GM12878 (cell line): ENCODE measurements at regions not wholly inside any gene's neighbourhood (a gene's known extent, or its start where the extent isn't known, plus 50 kb on each side); places are given as distances from the start of the nearest gene placed in this dataset.

Experiments
- BRCA1 ChIP-seq: IDR thresholded peaks from 2 replicates; pipeline ENCODE4 v1.6.1; 2011; ENCODE audit warnings: low read depth, low read length, improper control_type of control experiment
- CBX5 ChIP-seq: sonication (generic); IDR thresholded peaks from 2 replicates; pipeline ENCODE4 v1.6.1; 2016; ENCODE audit warnings: low read depth, moderate library complexity, mild to moderate bottlenecking, inconsistent platforms
- CREB1 ChIP-seq: IDR thresholded peaks from 2 replicates; pipeline ENCODE4 v1.6.1; 2012; ENCODE audit warnings: low read depth, mild to moderate bottlenecking, inconsistent platforms
- IRF4 ChIP-seq: IDR thresholded peaks from 2 replicates; pipeline ENCODE4 v1.6.1; 2011; ENCODE audit warnings: low read depth, low read length
- KLF5 ChIP-seq: fragments of 450-650 bp; IDR thresholded peaks from 2 replicates; pipeline ENCODE4 v1.6.1; 2014; ENCODE audit warnings: mild to moderate bottlenecking; ENCODE audit not compliant: partially characterized antibody
- MYC ChIP-seq: IDR thresholded peaks from 2 replicates; pipeline ENCODE4 v1.6.1; 2011; ENCODE audit warnings: mild to moderate bottlenecking, low read length, moderate library complexity, inconsistent platforms; ENCODE audit not compliant: insufficient read depth, insufficient replicate concordance, insufficient read length, severe bottlenecking
- NFIC ChIP-seq: IDR thresholded peaks from 2 replicates; pipeline ENCODE4 v1.6.1; 2012; ENCODE audit warnings: low read depth, mild to moderate bottlenecking, inconsistent platforms, low read length, moderate library complexity
- PAX5 ChIP-seq: IDR thresholded peaks from 2 replicates; pipeline ENCODE4 v1.6.1; 2011; ENCODE audit warnings: low read depth, low read length, borderline replicate concordance
- RCOR1 ChIP-seq: conservative IDR thresholded peaks from 2 replicates; pipeline ENCODE4 v1.6.1; 2012; ENCODE audit warnings: low read depth, low read length, improper control_type of control experiment
- SIX5 ChIP-seq: IDR thresholded peaks from 2 replicates; pipeline ENCODE4 v1.6.1; 2011; ENCODE audit warnings: mild to moderate bottlenecking, low read depth, low read length, moderate library complexity; ENCODE audit not compliant: severe bottlenecking
- SMARCA5 ChIP-seq: fragments of 450-650 bp; IDR thresholded peaks from 2 replicates; pipeline ENCODE4 v1.6.1; 2017; ENCODE audit warnings: mild to moderate bottlenecking
- SUZ12 ChIP-seq: fragments of 200-600 bp; sonication (generic); IDR thresholded peaks from one replicate; pipeline ENCODE4 v1.6.1; 2018; ENCODE audit warnings: antibody characterized with exemption, mild to moderate bottlenecking; ENCODE audit not compliant: unreplicated experiment
- TCF7 ChIP-seq: IDR thresholded peaks from 2 replicates; pipeline ENCODE4 v1.6.1; 2014; ENCODE audit warnings: antibody characterized with exemption, borderline replicate concordance
- TF ChIP-seq, protein P1 (sequence below): fragments of 450-650 bp; IDR thresholded peaks from 2 replicates; pipeline ENCODE4 v1.6.1; 2018; ENCODE audit warnings: mild to moderate bottlenecking, low read depth, moderate library complexity; ENCODE audit not compliant: partially characterized antibody
- TF ChIP-seq, protein P2 (sequence below): fragments of 450-650 bp; IDR thresholded peaks from 2 replicates; pipeline ENCODE4 v1.6.1; 2017; ENCODE audit warnings: low read depth, mild to moderate bottlenecking, moderate library complexity
- TF ChIP-seq, protein P3 (sequence below): fragments of 450-650 bp; IDR thresholded peaks from 2 replicates; pipeline ENCODE4 v1.6.1; 2016; ENCODE audit warnings: mild to moderate bottlenecking
- TF ChIP-seq, protein P4 (sequence below), 3 experiments: IDR thresholded peaks in 2 of 3; conservative IDR thresholded peaks in 1 of 3; 2 replicates each; pipeline ENCODE4 v1.5.1; 2011; ENCODE audit warnings: low read depth in 3 of 3, low read length in 3 of 3, mild to moderate bottlenecking in 3 of 3, control low read depth in 2 of 3, moderate library complexity in 2 of 3, inconsistent platforms in 1 of 3, mixed read lengths in 1 of 3; ENCODE audit not compliant: control insufficient read depth in 2 of 3, insufficient read depth in 1 of 3; ENCODE audit errors: extremely low read depth in 1 of 3
- TF ChIP-seq, protein P5 (sequence below): fragments of 450-650 bp; IDR thresholded peaks from 2 replicates; pipeline ENCODE4 v1.6.1; 2017; ENCODE audit warnings: mild to moderate bottlenecking, moderate library complexity

DNA sequence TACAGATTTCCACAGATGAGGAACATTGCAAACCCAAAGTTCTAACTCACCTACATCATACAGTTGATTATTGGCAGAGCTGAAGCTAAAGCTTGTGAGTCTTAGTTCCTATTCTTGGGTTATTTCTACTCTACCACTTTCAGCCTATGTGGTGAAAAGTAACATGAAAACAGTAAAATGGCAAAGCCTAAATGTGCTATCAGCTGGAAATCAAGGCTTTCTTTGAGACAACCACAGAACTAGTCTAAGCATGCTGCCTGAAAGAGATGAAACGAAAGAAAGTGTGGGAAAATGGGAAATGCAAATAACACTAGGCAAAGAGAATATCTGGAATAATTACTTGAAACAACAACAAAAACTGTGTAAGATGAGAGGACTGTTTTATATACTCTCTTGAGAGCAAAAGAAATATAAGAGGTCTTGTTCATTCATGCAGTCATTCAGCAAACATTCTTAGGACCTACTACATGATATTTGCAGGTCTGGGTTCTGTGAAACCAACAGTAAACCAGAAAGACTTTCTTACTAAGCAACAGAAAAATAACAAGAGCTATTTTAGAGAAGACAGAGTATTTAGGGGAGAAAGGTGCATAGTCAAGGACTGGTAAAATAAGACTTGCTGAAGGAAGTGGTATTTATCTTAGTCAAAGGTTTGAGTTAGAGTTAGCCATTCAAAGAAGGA, 437.1 kb downstream of the HTR7 start (continued):
- TF ChIP-seq TCF7 = no peak
- TF ChIP-seq, protein P1, sequence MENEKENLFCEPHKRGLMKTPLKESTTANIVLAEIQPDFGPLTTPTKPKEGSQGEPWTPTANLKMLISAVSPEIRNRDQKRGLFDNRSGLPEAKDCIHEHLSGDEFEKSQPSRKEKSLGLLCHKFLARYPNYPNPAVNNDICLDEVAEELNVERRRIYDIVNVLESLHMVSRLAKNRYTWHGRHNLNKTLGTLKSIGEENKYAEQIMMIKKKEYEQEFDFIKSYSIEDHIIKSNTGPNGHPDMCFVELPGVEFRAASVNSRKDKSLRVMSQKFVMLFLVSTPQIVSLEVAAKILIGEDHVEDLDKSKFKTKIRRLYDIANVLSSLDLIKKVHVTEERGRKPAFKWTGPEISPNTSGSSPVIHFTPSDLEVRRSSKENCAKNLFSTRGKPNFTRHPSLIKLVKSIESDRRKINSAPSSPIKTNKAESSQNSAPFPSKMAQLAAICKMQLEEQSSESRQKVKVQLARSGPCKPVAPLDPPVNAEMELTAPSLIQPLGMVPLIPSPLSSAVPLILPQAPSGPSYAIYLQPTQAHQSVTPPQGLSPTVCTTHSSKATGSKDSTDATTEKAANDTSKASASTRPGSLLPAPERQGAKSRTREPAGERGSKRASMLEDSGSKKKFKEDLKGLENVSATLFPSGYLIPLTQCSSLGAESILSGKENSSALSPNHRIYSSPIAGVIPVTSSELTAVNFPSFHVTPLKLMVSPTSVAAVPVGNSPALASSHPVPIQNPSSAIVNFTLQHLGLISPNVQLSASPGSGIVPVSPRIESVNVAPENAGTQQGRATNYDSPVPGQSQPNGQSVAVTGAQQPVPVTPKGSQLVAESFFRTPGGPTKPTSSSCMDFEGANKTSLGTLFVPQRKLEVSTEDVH = no peak
- TF ChIP-seq BRCA1 = no peak
- no peak for TF ChIP-seq MYC
- no peak for TF ChIP-seq SIX5
- TF ChIP-seq, protein P2, sequence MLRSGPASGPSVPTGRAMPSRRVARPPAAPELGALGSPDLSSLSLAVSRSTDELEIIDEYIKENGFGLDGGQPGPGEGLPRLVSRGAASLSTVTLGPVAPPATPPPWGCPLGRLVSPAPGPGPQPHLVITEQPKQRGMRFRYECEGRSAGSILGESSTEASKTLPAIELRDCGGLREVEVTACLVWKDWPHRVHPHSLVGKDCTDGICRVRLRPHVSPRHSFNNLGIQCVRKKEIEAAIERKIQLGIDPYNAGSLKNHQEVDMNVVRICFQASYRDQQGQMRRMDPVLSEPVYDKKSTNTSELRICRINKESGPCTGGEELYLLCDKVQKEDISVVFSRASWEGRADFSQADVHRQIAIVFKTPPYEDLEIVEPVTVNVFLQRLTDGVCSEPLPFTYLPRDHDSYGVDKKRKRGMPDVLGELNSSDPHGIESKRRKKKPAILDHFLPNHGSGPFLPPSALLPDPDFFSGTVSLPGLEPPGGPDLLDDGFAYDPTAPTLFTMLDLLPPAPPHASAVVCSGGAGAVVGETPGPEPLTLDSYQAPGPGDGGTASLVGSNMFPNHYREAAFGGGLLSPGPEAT = no peak
- peak; percentile 83; the same call in 1 of the 2 replicates for TF ChIP-seq NFIC
- TF ChIP-seq, protein P3, sequence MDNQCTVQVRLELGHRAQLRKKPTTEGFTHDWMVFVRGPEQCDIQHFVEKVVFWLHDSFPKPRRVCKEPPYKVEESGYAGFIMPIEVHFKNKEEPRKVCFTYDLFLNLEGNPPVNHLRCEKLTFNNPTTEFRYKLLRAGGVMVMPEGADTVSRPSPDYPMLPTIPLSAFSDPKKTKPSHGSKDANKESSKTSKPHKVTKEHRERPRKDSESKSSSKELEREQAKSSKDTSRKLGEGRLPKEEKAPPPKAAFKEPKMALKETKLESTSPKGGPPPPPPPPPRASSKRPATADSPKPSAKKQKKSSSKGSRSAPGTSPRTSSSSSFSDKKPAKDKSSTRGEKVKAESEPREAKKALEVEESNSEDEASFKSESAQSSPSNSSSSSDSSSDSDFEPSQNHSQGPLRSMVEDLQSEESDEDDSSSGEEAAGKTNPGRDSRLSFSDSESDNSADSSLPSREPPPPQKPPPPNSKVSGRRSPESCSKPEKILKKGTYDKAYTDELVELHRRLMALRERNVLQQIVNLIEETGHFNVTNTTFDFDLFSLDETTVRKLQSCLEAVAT = no peak
- TF ChIP-seq, protein P4, sequence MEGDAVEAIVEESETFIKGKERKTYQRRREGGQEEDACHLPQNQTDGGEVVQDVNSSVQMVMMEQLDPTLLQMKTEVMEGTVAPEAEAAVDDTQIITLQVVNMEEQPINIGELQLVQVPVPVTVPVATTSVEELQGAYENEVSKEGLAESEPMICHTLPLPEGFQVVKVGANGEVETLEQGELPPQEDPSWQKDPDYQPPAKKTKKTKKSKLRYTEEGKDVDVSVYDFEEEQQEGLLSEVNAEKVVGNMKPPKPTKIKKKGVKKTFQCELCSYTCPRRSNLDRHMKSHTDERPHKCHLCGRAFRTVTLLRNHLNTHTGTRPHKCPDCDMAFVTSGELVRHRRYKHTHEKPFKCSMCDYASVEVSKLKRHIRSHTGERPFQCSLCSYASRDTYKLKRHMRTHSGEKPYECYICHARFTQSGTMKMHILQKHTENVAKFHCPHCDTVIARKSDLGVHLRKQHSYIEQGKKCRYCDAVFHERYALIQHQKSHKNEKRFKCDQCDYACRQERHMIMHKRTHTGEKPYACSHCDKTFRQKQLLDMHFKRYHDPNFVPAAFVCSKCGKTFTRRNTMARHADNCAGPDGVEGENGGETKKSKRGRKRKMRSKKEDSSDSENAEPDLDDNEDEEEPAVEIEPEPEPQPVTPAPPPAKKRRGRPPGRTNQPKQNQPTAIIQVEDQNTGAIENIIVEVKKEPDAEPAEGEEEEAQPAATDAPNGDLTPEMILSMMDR (IDR thresholded peaks at IDR 0.05 in 2 of 3, conservative IDR thresholded peaks at IDR 0.05 in 1 of 3; ENCODE audit: control insufficient read depth in 2 of 3, extremely low read depth in 1 of 3, insufficient read depth in 1 of 3, low read depth in 3 of 3, low read length in 3 of 3) = no peak
- TF ChIP-seq CBX5 = no peak
- TF ChIP-seq PAX5 = peak; percentile 42; the same call in 1 of the 2 replicates
- no peak for TF ChIP-seq KLF5
- TF ChIP-seq, protein P5, sequence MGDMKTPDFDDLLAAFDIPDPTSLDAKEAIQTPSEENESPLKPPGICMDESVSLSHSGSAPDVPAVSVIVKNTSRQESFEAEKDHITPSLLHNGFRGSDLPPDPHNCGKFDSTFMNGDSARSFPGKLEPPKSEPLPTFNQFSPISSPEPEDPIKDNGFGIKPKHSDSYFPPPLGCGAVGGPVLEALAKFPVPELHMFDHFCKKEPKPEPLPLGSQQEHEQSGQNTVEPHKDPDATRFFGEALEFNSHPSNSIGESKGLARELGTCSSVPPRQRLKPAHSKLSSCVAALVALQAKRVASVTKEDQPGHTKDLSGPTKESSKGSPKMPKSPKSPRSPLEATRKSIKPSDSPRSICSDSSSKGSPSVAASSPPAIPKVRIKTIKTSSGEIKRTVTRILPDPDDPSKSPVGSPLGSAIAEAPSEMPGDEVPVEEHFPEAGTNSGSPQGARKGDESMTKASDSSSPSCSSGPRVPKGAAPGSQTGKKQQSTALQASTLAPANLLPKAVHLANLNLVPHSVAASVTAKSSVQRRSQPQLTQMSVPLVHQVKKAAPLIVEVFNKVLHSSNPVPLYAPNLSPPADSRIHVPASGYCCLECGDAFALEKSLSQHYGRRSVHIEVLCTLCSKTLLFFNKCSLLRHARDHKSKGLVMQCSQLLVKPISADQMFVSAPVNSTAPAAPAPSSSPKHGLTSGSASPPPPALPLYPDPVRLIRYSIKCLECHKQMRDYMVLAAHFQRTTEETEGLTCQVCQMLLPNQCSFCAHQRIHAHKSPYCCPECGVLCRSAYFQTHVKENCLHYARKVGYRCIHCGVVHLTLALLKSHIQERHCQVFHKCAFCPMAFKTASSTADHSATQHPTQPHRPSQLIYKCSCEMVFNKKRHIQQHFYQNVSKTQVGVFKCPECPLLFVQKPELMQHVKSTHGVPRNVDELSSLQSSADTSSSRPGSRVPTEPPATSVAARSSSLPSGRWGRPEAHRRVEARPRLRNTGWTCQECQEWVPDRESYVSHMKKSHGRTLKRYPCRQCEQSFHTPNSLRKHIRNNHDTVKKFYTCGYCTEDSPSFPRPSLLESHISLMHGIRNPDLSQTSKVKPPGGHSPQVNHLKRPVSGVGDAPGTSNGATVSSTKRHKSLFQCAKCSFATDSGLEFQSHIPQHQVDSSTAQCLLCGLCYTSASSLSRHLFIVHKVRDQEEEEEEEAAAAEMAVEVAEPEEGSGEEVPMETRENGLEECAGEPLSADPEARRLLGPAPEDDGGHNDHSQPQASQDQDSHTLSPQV = no peak
- TF ChIP-seq RCOR1 = no peak
- no peak for TF ChIP-seq CREB1
- TF ChIP-seq SMARCA5 = no peak
- TF ChIP-seq IRF4 = peak; percentile 47; the same call in 1 of the 2 replicates
- TF ChIP-seq SUZ12 = no peak
